HCT116 (cell line): ENCODE measurements at regions not wholly inside any gene's neighbourhood (a gene's known extent, or its start where the extent isn't known, plus 50 kb on each side); places are given as distances from the start of the nearest gene placed in this dataset.

ENCODE experiments used
- ATAC-seq: fragments of 200-7000 bp; cut with Tn5 transposase; 2 replicates; pipeline ENCODE4 v1.9.1; 2020; ENCODE audit warnings: mild to moderate bottlenecking, moderate library complexity
- BruUV-seq: library from RNA; stranded (reverse); fragments of 400-500 nt; replicated peaks from 2 replicates; lab custom pipeline; 2021; lab: Mats Ljungman, UMichigan
- CTCF ChIA-PET: fragments of 300-600 bp; sonication (Branson Sonifier 250); formaldehyde crosslinking; loops from one replicate; lab custom pipeline; 2021; ENCODE audit warnings: antibody characterized with exemption; lab: Charles Lee
- POLR2A ChIA-PET: fragments of 300-600, 350-600 bp; sonication (Branson Sonifier 250); formaldehyde crosslinking; loops from one replicate; lab custom pipeline; 2021; ENCODE audit warnings: antibody characterized with exemption; lab: Charles Lee
- RAD21 ChIA-PET, 2 experiments: fragments of 300-600 bp; sonication (Branson Sonifier 250); formaldehyde crosslinking; loops; one replicate each; lab custom pipeline; 2023; ENCODE audit warnings: low total read pairs in 2 of 2; ENCODE audit not compliant: uncharacterized antibody in 2 of 2, unreplicated experiment in 2 of 2, low non-redundant PET in 1 of 2; lab: Charles Lee
- DNase-seq: peaks from one replicate; pipeline ENCODE4 v3.0.0-alpha.2; 2010; ENCODE audit warnings: low read depth, low spot score
- H2AFZ ChIP-seq: fragments of 200-600 bp; shearing (Covaris generic), sonication (generic); 2 replicates; pipeline ENCODE4 v1.6.1; 2017; ENCODE audit warnings: low read depth, mixed run types, mixed read lengths, antibody characterized with exemption, low read length; ENCODE audit not compliant: poor library complexity, severe bottlenecking
- H3K27ac ChIP-seq: 2 replicates; pipeline ENCODE4 v1.5.1; 2012; ENCODE audit warnings: low read depth, low read length
- H3K27me3 ChIP-seq: fragments of 200-600 bp; sonication (generic); 2 replicates; pipeline ENCODE4 v1.6.1; 2016; ENCODE audit warnings: mixed run types, low read length, mixed read lengths; ENCODE audit not compliant: insufficient read depth
- H3K36me3 ChIP-seq, 2 experiments: fragments of 200-500 bp in 1 of 2; fragments of 200-600 bp in 1 of 2; sonication (Bioruptor generic) in 1 of 2; sonication (generic) in 1 of 2; 2 replicates each; pipeline versions ENCODE4 v1.5.1 to v1.6.1; 2014 to 2016; ENCODE audit warnings: low read length in 2 of 2, inconsistent platforms in 1 of 2, mixed read lengths in 1 of 2, mixed run types in 1 of 2; ENCODE audit not compliant: insufficient read depth in 2 of 2, control insufficient read depth in 1 of 2
- H3K4me1 ChIP-seq, 2 experiments: fragments of 200-600 bp in 1 of 2; sonication (generic) in 1 of 2; 2 replicates each; pipeline versions ENCODE4 v1.5.1 to v1.6.1; 2012 to 2017; ENCODE audit warnings: low read length in 2 of 2, inconsistent platforms in 1 of 2, mild to moderate bottlenecking in 1 of 2, mixed read lengths in 1 of 2, mixed run types in 1 of 2, moderate library complexity in 1 of 2; ENCODE audit not compliant: insufficient read depth in 2 of 2, control insufficient read depth in 1 of 2
- H3K4me2 ChIP-seq: fragments of 200-600 bp; sonication (generic); 2 replicates; pipeline ENCODE4 v1.6.1; 2017; ENCODE audit warnings: mixed run types, low read length, mixed read lengths
- H3K4me3 ChIP-seq, 2 experiments: fragments of 200-600 bp in 1 of 2; sonication (generic) in 1 of 2; replicated peaks in 1 of 2; 2 replicates each; pipeline ENCODE4 v1.5.1; 2011 to 2016; ENCODE audit warnings: low read length in 2 of 2, control low read depth in 1 of 2, low read depth in 1 of 2, mild to moderate bottlenecking in 1 of 2, mixed read lengths in 1 of 2, mixed run types in 1 of 2
- H3K79me2 ChIP-seq: fragments of 200-600 bp; sonication (generic); 2 replicates; pipeline ENCODE4 v1.6.1; 2017; ENCODE audit warnings: mild to moderate bottlenecking, mixed run types, low read length, moderate library complexity, mixed read lengths; ENCODE audit not compliant: insufficient read depth
- H3K9ac ChIP-seq: fragments of 200-600 bp; sonication (generic); 2 replicates; pipeline ENCODE4 v1.6.1; 2016; ENCODE audit warnings: low read length, mixed read lengths
- H3K9me2 ChIP-seq: fragments of 200-600 bp; sonication (generic), shearing (Covaris generic); 2 replicates; pipeline ENCODE4 v1.6.1; 2017; ENCODE audit warnings: mixed run types, mild to moderate bottlenecking, moderate library complexity; ENCODE audit not compliant: insufficient read depth
- H3K9me3 ChIP-seq, 2 experiments: fragments of 200-500 bp in 1 of 2; fragments of 200-600 bp in 1 of 2; sonication (Bioruptor generic) in 1 of 2; sonication (generic) in 1 of 2; 2 replicates each; pipeline ENCODE4 v1.6.1; 2014 to 2017; ENCODE audit warnings: low read length in 2 of 2, mixed read lengths in 2 of 2, inconsistent platforms in 1 of 2, low read depth in 1 of 2, mild to moderate bottlenecking in 1 of 2, mixed run types in 1 of 2, moderate library complexity in 1 of 2; ENCODE audit not compliant: control insufficient read depth in 1 of 2, insufficient read depth in 1 of 2
- H4K20me1 ChIP-seq: fragments of 200-600 bp; sonication (generic), shearing (Covaris generic); 2 replicates; pipeline ENCODE4 v1.6.1; 2017; ENCODE audit warnings: mixed run types, mild to moderate bottlenecking, moderate library complexity; ENCODE audit not compliant: insufficient read depth
- CEBPB ChIP-seq: IDR thresholded peaks from 2 replicates; pipeline ENCODE4 v1.6.1; 2012; ENCODE audit warnings: low read depth
- EGR1 ChIP-seq: IDR thresholded peaks from 2 replicates; pipeline ENCODE4 v1.6.1; 2012; ENCODE audit warnings: low read depth
- ELF1 ChIP-seq: IDR thresholded peaks from 2 replicates; pipeline ENCODE4 v1.6.1; 2012; ENCODE audit warnings: low read depth, borderline replicate concordance
- FOSL1 ChIP-seq: IDR thresholded peaks from 2 replicates; pipeline ENCODE4 v1.6.1; 2012; ENCODE audit warnings: low read depth
- POLR2AphosphoS5 ChIP-seq: IDR thresholded peaks from 2 replicates; pipeline ENCODE4 v1.6.1; 2011; ENCODE audit warnings: mild to moderate bottlenecking, low read depth, low read length, moderate library complexity
- SP1 ChIP-seq: IDR thresholded peaks from 2 replicates; pipeline ENCODE4 v1.6.1; 2012; ENCODE audit warnings: low read depth
- YY1 ChIP-seq: IDR thresholded peaks from 2 replicates; pipeline ENCODE4 v1.6.1; 2011; ENCODE audit warnings: low read length, low read depth, moderate library complexity, mild to moderate bottlenecking; ENCODE audit not compliant: insufficient replicate concordance; ENCODE audit errors: extremely low read depth
- ZFX ChIP-seq: fragments of 450-650 bp; IDR thresholded peaks from 2 replicates; pipeline ENCODE4 v1.6.1; 2017
- intact Hi-C: fragments of 100-400 bp; cut with micrococcal nuclease; formaldehyde crosslinking; loops from 2 replicates; pipeline ENCODE4 v1.10.0; 2022
- TF ChIP-seq, protein P1 (sequence below): IDR thresholded peaks from 2 replicates; pipeline ENCODE4 v1.6.1; 2012; ENCODE audit warnings: low read depth
- TF ChIP-seq, protein P2 (sequence below): IDR thresholded peaks from 2 replicates; pipeline ENCODE4 v1.6.1; 2012

DNA sequence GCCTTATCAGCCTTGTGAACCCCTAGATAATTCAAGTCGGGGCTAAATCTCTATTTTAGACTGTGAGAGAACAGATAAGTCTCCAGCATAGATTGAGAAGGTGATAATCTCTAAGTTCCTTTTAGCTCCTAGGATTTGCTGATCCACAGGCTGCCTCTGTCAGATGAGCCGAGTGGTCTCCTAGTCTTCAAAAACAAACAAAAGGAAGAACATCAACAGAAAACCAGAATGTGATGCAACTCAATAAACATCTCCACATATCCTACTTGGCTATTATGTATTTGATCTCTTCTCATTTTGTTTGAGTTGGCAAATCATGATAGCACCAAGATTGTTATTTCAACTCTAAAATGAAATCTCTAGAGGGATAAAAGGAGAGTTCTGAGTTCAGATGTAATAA, 88.4 kb upstream of the SLC7A11 start:
- Histone ChIP-seq H3K9me2 (no peaks in the 10 kb centered on the region), H3K9ac (no peak overlapping the region), H2AFZ (no peak overlapping the region), H3K79me2 (no peaks in the 10 kb centered on the region), H3K4me1 (no peaks in the 10 kb centered on the region), H3K27me3 (no peaks in the 10 kb centered on the region), H3K27ac (no peak overlapping the region), H3K4me3 (no peak overlapping the region), H3K9me3 (no peaks in the 10 kb centered on the region), H4K20me1 (no peaks in the 10 kb centered on the region), H3K4me2 (no peak overlapping the region)
- DNase-seq (no peak), ATAC-seq (no peak)
- RAD21 ChIA-PET = no interaction called here
- POLR2A ChIA-PET = no interaction called here
- CTCF ChIA-PET = interaction anchor here (0.6 kb wide), 1 partner anchor 10 kb away, joined by 3 read pairs; no protein-coding TSS in a partner anchor
- intact Hi-C loops = no loop called here
- no TSS peak for BruUV-seq
- TF ChIP-seq FOSL1 (no peak), CEBPB (no peak), POLR2AphosphoS5 (no peak)
- TF ChIP-seq, protein P1, sequence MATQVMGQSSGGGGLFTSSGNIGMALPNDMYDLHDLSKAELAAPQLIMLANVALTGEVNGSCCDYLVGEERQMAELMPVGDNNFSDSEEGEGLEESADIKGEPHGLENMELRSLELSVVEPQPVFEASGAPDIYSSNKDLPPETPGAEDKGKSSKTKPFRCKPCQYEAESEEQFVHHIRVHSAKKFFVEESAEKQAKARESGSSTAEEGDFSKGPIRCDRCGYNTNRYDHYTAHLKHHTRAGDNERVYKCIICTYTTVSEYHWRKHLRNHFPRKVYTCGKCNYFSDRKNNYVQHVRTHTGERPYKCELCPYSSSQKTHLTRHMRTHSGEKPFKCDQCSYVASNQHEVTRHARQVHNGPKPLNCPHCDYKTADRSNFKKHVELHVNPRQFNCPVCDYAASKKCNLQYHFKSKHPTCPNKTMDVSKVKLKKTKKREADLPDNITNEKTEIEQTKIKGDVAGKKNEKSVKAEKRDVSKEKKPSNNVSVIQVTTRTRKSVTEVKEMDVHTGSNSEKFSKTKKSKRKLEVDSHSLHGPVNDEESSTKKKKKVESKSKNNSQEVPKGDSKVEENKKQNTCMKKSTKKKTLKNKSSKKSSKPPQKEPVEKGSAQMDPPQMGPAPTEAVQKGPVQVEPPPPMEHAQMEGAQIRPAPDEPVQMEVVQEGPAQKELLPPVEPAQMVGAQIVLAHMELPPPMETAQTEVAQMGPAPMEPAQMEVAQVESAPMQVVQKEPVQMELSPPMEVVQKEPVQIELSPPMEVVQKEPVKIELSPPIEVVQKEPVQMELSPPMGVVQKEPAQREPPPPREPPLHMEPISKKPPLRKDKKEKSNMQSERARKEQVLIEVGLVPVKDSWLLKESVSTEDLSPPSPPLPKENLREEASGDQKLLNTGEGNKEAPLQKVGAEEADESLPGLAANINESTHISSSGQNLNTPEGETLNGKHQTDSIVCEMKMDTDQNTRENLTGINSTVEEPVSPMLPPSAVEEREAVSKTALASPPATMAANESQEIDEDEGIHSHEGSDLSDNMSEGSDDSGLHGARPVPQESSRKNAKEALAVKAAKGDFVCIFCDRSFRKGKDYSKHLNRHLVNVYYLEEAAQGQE = no peak
- TF ChIP-seq, protein P2, sequence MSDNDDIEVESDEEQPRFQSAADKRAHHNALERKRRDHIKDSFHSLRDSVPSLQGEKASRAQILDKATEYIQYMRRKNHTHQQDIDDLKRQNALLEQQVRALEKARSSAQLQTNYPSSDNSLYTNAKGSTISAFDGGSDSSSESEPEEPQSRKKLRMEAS = no peak
- TF ChIP-seq, all 23 proteins: peak for 0
- H3K36me3 ChIP-seq = no peaks in the 10 kb centered on the region

GRCh38 chr4:138329506-138330070, 87.4 kb upstream of the SLC7A11 start:
- no peaks in the 10 kb centered on the region for H3K9me2 ChIP-seq
- CTCF ChIA-PET = no interaction called here
- intact Hi-C loops = no loop called here
- TF ChIP-seq EGR1 (no peak), ELF1 (no peak), SP1 (no peak), YY1 (no peak), ZFX (no peak)
- TF ChIP-seq, protein P1 = no peak

More at GRCh38 chr4:138329506-138330070, 87.4 kb upstream of the SLC7A11 start:
- ATAC-seq (no peak), DNase-seq (no peak)
- Histone ChIP-seq H3K9me3 (no peaks in the 10 kb centered on the region), H4K20me1 (no peaks in the 10 kb centered on the region), H3K27ac (no peak overlapping the region), H3K36me3 (no peaks in the 10 kb centered on the region), H3K9ac (no peak overlapping the region), H3K27me3 (no peaks in the 10 kb centered on the region), H3K4me2 (no peak overlapping the region), H3K4me1 (no peaks in the 10 kb centered on the region), H3K79me2 (no peaks in the 10 kb centered on the region), H2AFZ (no peak overlapping the region), H3K4me3 (no peak overlapping the region)
- ChIA-PET POLR2A (no interaction called here), RAD21 (no interaction called here)
- BruUV-seq = no TSS peak
